DMS114 treated with DMSO at 0.1 percent for 48 hours (cell line): ENCODE measurements at regions not wholly inside any gene's neighbourhood (a gene's known extent, or its start where the extent isn't known, plus 50 kb on each side); places are given as distances from the start of the nearest gene placed in this dataset.

Experiments used
- DNase-seq: peaks from one replicate; lab custom pipeline; 2025; ENCODE audit not compliant: unreplicated experiment; lab: John Stamatoyannopoulos, UW

DNA sequence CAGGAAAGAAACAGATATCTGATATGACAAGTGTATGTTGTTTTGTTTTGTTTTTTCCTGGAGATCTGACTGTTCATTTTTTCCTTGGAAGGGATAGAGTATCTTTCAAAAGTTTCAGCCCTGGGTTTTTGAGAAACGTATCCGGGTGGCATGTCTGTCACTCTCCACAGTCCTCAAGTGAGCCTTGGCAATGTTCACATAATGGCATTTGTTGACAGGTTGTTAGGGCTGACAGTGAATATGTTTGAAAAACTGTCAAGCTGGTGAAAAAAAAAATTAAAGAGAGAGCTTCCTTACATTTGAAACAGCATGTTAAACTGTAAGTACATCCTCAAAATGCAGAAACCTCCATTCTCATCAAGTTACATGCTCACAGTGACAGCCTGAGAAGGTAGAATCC lies 113.0 kb upstream of the DYNLRB2 start:
- no peak for DNase-seq

DNA sequence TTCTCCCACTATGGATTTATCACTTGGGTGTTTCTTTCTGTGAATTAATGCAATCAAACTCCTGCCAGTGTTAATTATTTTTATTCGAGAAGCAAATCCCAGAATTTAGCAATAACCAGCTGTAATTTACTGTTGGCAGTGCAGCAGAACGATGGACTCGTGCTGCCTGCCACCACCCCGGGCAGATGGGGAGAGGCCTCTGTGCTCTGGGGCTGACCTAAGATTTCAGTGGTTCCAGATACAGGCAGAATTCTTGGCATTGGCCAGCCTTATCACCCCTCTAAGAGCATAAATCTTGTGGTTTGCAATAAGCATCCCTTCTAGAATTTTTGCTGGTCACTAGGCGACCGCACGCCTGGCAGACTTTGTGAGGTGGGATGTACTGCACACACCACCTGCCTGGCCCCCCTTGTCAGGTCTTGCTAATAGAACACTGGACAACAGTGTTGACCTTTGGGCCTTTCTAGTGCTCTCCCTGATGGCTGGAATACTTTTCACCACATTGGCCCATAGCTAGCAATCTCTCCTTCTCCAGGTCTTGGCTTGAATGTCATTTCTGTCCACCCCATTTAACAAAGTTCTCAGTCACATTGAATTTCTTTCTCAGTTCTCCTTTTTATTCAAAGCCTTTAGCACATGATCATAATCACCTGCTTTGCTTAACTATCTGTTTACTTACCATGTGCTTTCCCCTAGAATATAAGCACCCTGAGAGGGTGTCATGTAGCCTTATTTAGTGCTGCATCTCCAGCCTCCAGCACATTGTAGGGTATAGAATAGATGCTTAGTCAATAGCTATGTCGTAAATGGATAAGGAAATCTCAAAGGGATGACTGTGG lies 122.1 kb upstream of the DYNLRB2 start:
- no peak for DNase-seq

DNA sequence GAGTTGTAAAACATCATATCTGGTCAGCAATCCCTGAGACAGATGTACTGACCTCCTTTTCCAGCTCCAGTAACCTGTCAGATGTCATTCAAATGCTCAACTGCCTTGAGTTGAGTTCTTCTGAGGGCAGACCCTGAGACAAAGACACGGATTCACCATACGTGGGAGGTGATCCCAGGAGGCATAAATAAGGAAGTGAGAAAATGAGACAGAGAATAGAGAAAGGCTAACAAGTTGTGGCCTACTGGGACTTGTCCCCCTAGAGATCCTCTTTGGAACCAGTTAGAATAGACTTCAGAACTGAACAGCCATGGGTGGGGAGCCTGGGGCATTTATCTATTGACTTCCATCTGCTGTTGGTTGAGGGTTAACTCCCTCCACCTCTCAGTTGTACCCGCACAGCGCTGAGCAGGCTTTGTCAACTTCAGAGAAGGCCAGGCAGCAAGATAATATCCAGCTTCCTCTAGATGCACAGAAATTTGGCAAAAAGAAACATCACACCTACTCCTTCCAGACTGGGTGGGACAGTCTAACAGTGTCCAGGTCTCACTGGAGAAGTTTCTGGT lies 123.0 kb upstream of the DYNLRB2 start:
- no peak for DNase-seq

DNA sequence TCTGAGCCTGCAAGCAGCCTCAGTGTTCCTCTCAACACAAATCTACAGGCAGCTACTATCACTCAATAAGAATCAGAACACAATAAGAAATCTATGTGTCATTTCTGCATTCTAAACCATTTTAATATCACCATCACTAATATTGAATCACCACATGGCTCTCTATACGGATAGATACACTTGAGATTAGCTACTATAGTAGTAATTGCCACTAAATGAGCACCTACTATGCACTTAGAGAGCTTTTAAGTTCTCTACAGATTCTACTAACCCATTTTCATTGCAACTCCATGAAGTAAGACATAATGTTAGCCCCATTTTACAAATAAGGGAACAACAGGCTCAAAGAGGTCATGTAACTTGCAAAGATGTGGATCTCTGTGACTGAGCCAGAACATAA lies 132.8 kb upstream of the DYNLRB2 start:
- DNase-seq = no peak

DNA sequence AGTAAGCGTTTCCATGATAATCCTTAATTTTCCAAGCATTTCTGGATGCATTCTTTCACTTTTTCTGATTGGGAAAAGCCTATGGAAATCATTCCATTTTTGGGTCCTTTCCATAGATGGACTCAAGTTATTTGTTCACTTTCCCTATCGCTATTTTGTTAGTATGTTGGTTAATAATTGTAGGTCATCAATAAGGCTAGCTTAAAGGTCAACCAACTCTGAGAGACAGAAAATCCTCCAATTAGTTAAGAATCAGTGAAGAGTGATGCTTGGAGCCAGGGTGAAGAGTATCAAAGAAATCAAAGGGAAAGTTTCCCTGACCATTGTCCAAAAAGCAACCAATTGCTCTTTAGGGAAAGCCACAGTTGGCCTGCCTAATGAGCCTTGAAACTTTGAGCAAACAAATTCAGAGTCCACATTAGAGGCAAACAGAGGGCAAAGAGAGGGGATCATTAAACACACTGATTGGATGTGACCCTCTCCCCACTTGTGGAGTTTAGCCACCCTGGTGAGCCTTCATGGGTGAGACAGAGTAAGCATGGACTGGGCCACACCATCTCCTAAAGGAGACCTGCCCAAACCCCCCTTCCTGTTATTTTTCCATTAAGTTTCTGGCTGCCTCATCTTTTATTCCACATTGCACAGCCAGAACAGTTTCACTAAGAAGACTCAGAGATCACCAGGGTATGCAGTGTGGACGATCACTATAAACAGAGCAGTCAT lies 133.4 kb upstream of the DYNLRB2 start:
- no peak for DNase-seq

DNA sequence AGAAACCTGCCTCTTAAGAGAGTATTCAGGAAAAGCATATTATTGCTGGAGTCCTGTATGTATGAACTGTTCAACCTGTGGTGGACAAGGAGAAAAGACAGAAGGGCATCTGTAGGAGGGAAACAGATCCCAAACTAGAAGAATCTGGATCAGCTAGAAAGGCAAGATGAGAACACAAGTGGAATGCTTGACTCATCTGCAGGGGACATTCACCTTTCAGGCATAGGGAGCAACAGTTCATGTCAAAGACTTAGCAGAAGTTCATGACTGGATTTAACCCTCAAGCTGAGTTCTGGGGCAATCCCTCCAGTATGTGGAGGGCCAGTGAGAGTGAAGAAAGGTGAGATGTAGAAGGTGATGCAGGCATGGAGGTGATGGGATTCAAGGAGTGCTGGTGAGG lies 135.9 kb upstream of the DYNLRB2 start:
- no peak for DNase-seq

DNA sequence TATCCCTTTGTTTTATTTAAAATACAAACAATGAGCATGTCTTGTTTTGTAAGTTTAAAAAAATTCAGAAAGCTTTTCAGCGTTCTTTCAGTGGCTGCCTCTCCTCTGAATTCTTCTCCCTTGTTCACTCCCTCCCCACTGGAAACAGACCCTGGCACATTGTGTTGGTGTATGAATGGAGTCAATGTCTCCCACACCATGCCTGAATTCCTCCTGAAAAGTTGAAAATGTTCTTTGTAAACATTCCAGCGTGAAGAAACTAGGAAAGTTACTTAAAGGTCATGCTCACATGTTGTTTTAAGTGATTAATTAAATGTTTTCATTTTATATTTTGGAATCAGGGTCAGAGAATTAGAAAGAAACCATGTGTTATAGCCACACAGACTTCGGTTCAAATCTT lies 136.9 kb upstream of the DYNLRB2 start:
- DNase-seq = no peak

DNA sequence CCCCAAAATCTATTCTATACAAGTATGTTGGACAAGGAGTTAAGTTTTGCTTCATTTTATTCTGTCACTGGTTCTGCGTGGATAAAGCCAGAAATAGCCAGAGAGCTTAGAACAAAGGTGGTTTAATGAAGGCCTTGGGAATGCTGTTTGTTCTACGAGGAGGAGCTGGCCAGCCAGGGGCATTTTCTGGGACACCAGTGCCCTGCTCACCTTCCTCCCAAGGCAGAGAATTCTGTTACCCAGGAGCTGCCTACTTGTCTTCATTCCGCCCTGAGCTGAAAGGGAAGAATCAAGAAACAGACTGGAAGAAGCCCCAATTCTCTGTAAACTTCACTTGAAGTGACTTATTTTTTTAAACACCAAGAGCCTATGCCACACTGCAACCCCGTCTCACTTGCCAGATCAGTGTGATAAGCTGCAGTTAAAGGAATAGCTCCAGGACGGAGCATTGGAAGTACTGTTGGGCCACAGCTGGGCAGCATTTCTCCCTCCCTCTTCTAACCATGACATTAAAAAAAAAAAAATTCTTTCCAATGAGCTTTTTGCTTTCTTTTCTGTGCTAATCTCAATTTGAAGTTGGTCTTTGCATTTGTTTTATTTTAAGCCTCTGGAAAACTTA lies 149.8 kb upstream of the DYNLRB2 start:
- DNase-seq = no peak

DNA sequence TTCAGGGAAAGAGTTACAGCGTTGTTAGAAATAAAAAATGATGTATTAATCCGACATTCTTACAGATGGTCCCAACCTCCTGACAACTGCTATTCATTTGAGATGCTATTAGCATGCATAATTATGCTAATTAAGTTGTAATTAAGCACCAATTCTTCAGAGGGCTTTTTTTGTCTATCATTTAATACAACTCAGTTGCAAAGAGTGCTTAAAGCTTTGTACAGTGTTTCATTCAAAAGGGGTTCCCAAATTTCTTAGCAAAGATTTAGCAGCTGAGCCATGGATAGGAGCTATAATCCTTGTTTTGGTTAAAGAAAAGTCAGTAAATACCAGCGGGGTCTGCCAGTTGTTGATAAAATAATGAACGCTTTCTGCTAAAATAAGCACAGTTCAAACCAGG lies 150.7 kb upstream of the DYNLRB2 start:
- DNase-seq = no peak

DNA sequence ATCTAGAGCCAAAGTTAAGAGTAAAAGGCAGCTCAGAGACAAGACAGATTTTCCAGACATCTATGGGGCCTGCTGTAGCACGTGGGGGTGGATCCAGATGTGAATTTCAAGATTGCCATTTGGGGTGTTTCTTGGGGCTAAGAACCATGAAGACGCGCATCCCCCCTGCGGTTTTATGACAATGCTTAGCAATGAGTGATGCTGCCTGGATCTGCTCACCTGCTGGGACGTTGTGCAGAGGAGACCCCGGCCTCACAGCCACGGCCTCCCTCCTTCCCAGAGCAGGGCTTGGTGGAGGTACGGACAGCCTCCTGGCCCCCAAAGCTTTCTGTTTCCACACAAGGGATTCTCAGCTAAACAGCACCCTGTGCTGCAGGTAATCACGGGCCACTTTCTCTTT lies 151.5 kb upstream of the DYNLRB2 start:
- no peak for DNase-seq

DNA sequence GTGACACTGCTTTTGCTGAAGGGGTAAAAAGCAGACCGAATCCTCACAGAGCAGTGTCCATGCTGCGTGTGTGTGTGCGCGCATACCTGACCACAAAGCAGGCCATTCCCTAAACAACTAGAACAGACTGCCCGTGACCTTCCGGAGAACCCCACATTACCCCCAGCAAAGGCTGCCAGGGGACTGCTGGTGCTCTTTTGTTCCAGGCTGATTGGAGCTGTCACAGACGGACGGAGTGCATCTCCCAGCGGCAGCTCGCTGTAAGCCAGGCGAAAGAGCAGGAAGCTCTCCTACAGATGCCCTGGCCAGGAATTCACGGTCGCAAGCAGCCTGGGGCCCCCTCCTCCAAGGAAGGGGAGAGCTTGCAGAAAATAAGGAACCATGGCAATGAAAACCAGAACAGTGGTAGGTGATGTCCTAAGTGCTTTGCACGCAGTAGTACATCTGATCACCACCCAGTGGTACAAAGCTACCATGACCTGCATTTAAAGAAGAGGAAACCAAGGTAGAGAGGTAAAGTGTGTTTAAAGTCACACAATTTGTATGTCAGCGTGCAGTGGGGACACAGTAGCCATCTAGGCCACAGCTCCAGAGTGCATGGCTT lies 153.4 kb upstream of the DYNLRB2 start:
- no peak for DNase-seq

DNA sequence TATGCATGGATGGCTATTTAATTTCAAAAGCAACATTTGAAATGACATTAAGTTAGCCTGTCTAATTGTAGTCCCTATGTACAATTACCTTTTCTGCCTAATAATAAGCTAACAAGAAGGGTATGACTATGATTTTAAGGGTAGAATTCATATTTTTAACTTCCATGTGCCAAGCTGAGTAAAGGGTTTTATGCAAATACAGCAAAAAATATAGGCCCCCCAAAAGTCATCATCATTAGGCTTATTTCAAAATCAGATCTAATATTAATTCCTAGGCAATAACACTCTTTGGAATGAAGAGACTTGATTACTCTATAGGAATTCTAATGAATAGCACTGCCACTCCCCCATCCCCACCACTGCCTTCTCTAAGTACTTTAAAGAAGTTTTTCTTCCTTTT lies 155.9 kb upstream of the DYNLRB2 start:
- no peak for DNase-seq

DNA sequence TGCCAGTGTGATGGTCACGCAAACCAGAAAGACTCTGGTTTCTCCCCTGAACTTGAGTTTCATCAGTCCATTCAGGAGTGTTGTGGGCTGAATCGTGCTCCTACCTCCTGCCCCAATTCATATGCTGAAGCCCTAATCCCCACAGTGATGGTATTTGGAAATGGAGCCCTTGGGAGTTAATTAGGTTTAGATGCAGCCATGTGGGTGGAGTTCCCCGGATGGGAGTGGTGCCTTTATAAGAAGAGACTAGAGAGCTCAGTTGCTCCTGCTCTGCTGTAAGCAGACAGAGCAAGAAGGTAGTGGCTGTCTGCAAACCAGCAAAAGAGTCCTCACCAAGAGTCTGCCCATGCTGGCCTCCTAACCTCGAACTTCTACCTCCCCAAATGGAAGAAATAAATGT lies 160.3 kb upstream of the DYNLRB2 start:
- no peak for DNase-seq

DNA sequence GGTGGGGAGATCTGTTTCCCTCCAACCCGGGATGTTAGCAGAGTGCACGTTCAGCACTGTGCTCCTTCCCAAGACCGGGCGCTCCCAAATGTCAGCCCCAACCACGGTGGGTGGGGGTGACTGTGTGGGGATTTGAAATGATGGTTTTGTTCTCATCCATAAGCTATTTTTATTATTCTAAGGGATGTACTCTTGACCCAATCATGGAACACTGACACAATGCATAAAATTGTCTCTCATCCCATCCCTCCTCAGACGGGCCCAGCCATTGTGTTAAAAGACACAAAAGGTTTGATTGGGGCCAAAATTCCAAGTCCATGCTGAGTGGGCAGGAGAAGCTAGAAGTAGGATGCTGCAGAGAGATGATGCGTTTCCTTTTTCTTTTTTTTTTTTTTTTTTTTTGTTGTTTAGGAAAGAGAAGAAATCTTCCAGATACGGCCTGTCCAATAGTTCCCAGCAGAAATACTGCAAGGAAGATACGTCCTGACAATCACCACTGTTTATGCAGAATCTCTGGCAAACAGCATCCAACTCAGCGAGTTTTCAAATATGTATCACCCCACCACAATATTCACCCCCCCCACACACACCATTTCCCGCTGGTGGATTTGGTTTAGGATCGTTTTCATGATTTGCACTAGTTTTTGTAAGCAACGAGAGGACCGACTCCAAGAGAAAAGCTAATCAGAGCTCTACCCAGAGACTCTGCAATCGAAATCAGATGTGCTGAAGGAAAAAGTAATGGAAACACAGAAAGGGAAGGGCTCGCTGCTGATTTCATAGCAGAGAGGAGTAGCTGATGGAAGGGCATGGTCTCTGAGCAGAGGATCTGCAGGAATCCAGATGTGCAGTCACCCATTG lies 163.5 kb upstream of the DYNLRB2 start:
- DNase-seq = no peak

DNA sequence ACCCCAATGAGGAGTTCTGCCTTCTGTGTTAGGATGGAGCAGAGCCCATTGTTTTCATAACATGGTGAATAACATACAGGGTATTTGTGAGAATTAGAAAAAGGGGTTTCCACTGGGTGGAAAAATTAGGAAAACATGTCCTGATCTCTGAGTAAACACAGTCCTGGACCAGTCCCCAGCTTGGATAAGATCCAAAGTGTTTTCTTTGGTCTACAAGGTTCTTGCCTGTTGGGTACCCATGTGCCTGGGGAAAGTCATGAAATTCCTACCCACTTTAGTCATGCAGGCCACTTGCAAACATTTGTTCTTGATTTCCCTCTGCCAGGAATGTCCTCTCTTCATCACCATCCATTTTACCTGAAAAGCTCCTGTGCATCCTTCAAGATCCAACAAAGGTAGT lies 164.8 kb upstream of the DYNLRB2 start:
- DNase-seq = no peak

DNA sequence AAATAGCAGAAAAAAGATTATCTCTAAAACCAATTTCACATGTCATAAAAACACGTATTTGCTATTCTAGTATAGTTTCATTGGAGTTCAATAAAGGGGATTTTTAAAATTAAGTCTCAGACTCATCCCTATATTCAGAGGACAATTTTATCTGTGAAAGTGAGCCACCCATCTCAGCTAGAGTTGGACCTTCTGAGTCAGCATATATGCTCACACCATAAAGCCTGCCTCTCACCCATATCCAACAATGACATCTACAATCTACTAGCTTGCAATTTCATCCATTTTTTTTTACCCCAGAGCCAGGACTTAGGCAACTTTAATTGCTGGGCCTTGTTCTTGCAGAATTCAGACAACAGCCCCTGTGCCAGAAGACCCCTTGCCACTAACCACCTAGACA lies 165.3 kb upstream of the DYNLRB2 start:
- DNase-seq = no peak

DNA sequence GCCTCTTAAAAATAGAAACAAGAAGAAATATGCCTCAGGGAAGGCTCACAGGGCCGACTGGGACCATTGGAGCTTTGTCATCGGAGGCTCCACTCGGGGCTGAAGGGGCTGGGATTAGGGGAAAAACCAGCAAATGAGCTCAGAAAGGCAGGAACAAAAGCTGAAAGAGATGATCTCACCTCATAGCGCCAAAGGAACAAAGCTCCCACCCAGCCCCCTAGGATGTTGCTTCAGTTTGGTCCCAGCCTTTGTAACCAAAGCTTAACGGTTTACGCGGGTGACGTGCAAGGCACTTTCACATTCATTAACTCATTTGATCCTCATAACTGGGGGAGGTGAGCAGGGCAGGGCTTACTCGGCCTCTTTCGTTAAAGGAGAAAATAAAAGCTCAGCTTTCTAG lies 168.5 kb upstream of the DYNLRB2 start:
- no peak for DNase-seq

DNA sequence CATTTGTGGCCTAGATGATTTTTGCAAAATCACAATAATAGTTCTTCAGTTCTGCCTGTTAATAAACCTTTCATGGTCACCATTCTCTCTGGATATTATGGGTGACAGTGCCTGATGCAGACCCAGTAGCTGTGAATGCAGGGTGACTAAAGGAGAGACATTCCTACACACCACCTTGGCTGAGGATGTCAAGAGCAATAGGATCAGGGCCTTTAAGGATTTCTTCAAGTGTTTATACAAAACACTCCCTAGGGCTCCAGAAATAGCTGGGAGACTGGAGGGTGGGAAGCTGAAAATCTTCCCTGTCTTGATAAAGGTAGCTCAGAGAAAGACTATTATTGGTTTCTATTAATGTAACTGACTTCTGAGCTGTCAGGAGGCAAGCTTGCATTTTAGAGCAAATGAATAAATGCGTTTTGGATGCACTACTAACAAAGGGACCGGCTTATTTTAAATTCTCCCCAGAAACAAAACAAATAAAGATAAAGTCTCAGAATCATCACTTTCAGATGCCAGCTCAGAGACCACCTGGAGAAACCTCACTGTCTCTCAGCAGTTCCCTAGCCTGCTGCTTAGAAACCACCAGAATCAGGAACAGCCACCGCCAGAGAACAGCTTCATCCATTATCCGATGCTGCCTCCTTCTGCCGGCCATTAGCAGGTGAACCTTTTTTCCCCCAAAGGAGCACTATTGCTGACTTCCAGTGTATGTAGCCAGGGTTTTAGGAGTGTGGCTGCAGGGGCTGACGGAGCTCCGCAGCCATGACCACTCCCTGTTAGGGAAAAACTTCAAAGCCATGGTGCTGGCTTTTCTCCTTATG lies 171.4 kb upstream of the DYNLRB2 start:
- DNase-seq = peak; percentile 34

DNA sequence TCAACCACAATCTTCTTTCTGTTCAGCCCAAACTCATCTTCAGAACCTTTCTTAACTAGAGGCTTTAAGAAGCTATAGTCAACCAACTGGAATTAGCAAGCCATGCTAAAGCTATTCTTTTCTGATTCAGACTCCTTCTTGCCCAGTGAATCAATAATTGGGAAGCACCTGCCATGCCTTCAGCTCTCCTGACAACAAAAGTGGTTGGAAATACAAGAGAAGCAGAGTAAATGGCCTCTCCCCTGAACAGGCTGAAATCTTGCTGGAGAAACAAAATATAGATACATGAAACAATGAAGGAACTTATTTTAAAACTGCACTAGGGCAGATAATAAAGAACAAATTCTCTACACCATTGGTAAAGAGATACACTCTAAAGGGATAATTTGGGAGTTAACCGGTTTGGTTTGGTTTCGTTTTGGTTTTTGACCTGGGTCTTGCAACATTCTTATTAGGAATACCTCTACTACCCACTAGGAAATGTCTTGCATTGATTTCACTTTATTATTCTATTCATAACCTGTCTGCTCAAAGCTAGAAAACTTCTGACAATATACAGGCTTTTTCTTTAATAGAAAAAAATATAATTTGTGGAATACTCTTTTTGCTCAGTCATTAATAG lies 173.6 kb upstream of the DYNLRB2 start:
- no peak for DNase-seq
